IMR-90 (cell line): ENCODE measurements at regions not wholly inside any gene's neighbourhood (a gene's known extent, or its start where the extent isn't known, plus 50 kb on each side); places are given as distances from the start of the nearest gene placed in this dataset.

Source experiments
- ATAC-seq: fragments of 200-7000 bp; cut with Tn5 transposase; 2 replicates; pipeline ENCODE4 v1.9.1; 2020; ENCODE audit warnings: low read depth, mild to moderate bottlenecking, moderate library complexity
- BruUV-seq: library from RNA; stranded (reverse); fragments of 400-500 nt; replicated peaks from 2 replicates; lab custom pipeline; 2021; lab: Mats Ljungman, UMichigan
- CTCF ChIA-PET: fragments of 300-600 bp; formaldehyde crosslinking; extraction: SDS; loops from one replicate; lab custom pipeline; 2021; ENCODE audit warnings: antibody characterized with exemption; lab: Yijun Ruan, JAX
- POLR2A ChIA-PET: fragments of 300-600 bp; sonication (Branson Sonifier 250); formaldehyde crosslinking; loops from one replicate; lab custom pipeline; 2022; ENCODE audit warnings: antibody characterized with exemption; ENCODE audit not compliant: unreplicated experiment; lab: Charles Lee
- DNase-seq: peaks from one replicate; pipeline ENCODE4 v3.0.0; 2013
- H2AFZ ChIP-seq: replicated peaks from 2 replicates; pipeline ENCODE3; 2013; ENCODE audit warnings: low read length, mild to moderate bottlenecking; ENCODE audit not compliant: poor library complexity
- H2AK5ac ChIP-seq: 2 replicates; pipeline ENCODE4 v1.6.1; 2013; ENCODE audit warnings: low read depth, low read length, inconsistent platforms
- H2AK9ac ChIP-seq: replicated peaks from 2 replicates; pipeline ENCODE3; 2013; ENCODE audit warnings: mild to moderate bottlenecking, low read depth, low read length, moderate library complexity; ENCODE audit not compliant: poor library complexity
- H2BK120ac ChIP-seq: 2 replicates; pipeline ENCODE4 v1.6.1; 2013; ENCODE audit warnings: low read depth, low read length, inconsistent platforms
- H2BK15ac ChIP-seq: 3 replicates; pipeline ENCODE4 v1.6.1; 2013; ENCODE audit warnings: low read depth, low read length, inconsistent platforms
- H2BK20ac ChIP-seq: 2 replicates; pipeline ENCODE4 v1.6.1; 2013; ENCODE audit warnings: low read depth, mild to moderate bottlenecking, inconsistent platforms, low read length, moderate library complexity
- H2BK5ac ChIP-seq: 2 replicates; pipeline ENCODE4 v1.6.1; 2013; ENCODE audit warnings: mild to moderate bottlenecking, low read depth, low read length, inconsistent platforms; ENCODE audit not compliant: poor library complexity, severe bottlenecking
- H3K14ac ChIP-seq: replicated peaks from 2 replicates; pipeline ENCODE4 v1.6.1; 2013; ENCODE audit warnings: low read depth, low read length, inconsistent platforms
- H3K18ac ChIP-seq: 2 replicates; pipeline ENCODE4 v1.6.1; 2013; ENCODE audit warnings: low read depth, low read length, control low read depth
- H3K23ac ChIP-seq: 2 replicates; pipeline ENCODE4 v1.6.1; 2013; ENCODE audit warnings: low read depth, low read length, inconsistent platforms
- H3K27ac ChIP-seq: 2 replicates; pipeline ENCODE4 v1.5.1; 2013; ENCODE audit warnings: mild to moderate bottlenecking, control low read depth, low read length; ENCODE audit not compliant: insufficient read depth
- H3K27me3 ChIP-seq: 2 replicates; pipeline ENCODE4 v1.6.1; 2013; ENCODE audit warnings: low read length; ENCODE audit not compliant: control insufficient read depth, insufficient read depth
- H3K36me3 ChIP-seq: 2 replicates; pipeline ENCODE4 v1.6.1; 2013; ENCODE audit warnings: low read length, mixed read lengths; ENCODE audit not compliant: control insufficient read depth, insufficient read depth
- H3K4ac ChIP-seq: 2 replicates; pipeline ENCODE4 v1.6.1; 2013; ENCODE audit warnings: low read depth, low read length, inconsistent platforms
- H3K4me1 ChIP-seq: 2 replicates; pipeline ENCODE4 v1.6.1; 2013; ENCODE audit warnings: low read length, mixed read lengths; ENCODE audit not compliant: control insufficient read depth, insufficient read depth
- H3K4me2 ChIP-seq: 2 replicates; pipeline ENCODE4 v1.6.1; 2013; ENCODE audit warnings: low read depth, mild to moderate bottlenecking, control low read depth, low read length, moderate library complexity
- H3K4me3 ChIP-seq: 2 replicates; pipeline ENCODE4 v1.5.1; 2013; ENCODE audit warnings: low read depth, mild to moderate bottlenecking, control low read depth, low read length, moderate library complexity; ENCODE audit not compliant: insufficient read depth
- H3K56ac ChIP-seq: 2 replicates; pipeline ENCODE4 v1.6.1; 2013; ENCODE audit warnings: low read length, inconsistent platforms; ENCODE audit not compliant: insufficient read depth; ENCODE audit errors: extremely low read depth
- H3K79me1 ChIP-seq, 2 experiments: 2 replicates each; pipeline ENCODE4 v1.6.1; 2013; ENCODE audit warnings: low read length in 2 of 2, inconsistent platforms in 1 of 2, low read depth in 1 of 2
- H3K9ac ChIP-seq: 2 replicates; pipeline ENCODE4 v1.6.1; 2013; ENCODE audit warnings: low read depth, low read length, control low read depth
- H3K9me1 ChIP-seq: 2 replicates; pipeline ENCODE4 v1.6.1; 2013; ENCODE audit warnings: low read length, inconsistent platforms; ENCODE audit not compliant: insufficient read depth
- H3K9me3 ChIP-seq: 2 replicates; pipeline ENCODE4 v1.6.1; 2013; ENCODE audit warnings: low read length; ENCODE audit not compliant: control insufficient read depth, insufficient read depth
- H4K20me1 ChIP-seq: 2 replicates; pipeline ENCODE4 v1.6.1; 2013; ENCODE audit warnings: low read length, inconsistent platforms; ENCODE audit not compliant: insufficient read depth
- H4K5ac ChIP-seq: 2 replicates; pipeline ENCODE4 v1.6.1; 2013; ENCODE audit warnings: mild to moderate bottlenecking, low read depth, low read length, control low read depth
- H4K8ac ChIP-seq, 2 experiments: 2 replicates each; pipeline ENCODE4 v1.6.1; 2013; ENCODE audit warnings: low read depth in 2 of 2, low read length in 2 of 2, control low read depth in 1 of 2, inconsistent platforms in 1 of 2
- H4K91ac ChIP-seq: 2 replicates; pipeline ENCODE4 v1.6.1; 2013; ENCODE audit warnings: low read depth, low read length, inconsistent platforms; ENCODE audit not compliant: insufficient read depth
- MAFK ChIP-seq: IDR thresholded peaks from 2 replicates; pipeline ENCODE4 v1.6.1; 2012; ENCODE audit warnings: low read depth, low read length, improper control_type of control experiment
- MAZ ChIP-seq: IDR thresholded peaks from 2 replicates; pipeline ENCODE4 v1.6.1; 2012; ENCODE audit warnings: low read depth, mild to moderate bottlenecking, low read length, improper control_type of control experiment, moderate library complexity, borderline replicate concordance
- POLR2A ChIP-seq: IDR thresholded peaks from 2 replicates; pipeline ENCODE4 v1.6.1; 2012; ENCODE audit warnings: mild to moderate bottlenecking, low read depth, low read length
- WGBS, 2 experiments: methylation state at CpG; one replicate each; pipeline versions ENCODE4 v1.1.5 to v1.1.7; 2013; ENCODE audit warnings: missing lambda C conversion rate in 2 of 2; ENCODE audit not compliant: insufficient read length in 1 of 2; ENCODE audit errors: extremely low coverage in 2 of 2; 5-methylcytosine and 5-hydroxymethylcytosine counted together
- dilution Hi-C: fragments of 300-500 bp; cut with HindIII; formaldehyde crosslinking; loops from one replicate; pipeline ENCODE4 v1.14.3; 2018; ENCODE audit warnings: low sequenced_read_pairs; ENCODE audit not compliant: unreplicated experiment
- in situ Hi-C: fragments of 300-500 bp; cut with MboI; formaldehyde crosslinking; loops from 3 replicates; pipeline ENCODE4 v1.14.3; 2019; ENCODE audit warnings: low sequenced_read_pairs, inconsistent platforms, mixed read lengths
- intact Hi-C: fragments of 100-400 bp; cut with micrococcal nuclease; formaldehyde crosslinking; loops from 2 replicates; pipeline ENCODE4 v1.10.0; 2022

DNA sequence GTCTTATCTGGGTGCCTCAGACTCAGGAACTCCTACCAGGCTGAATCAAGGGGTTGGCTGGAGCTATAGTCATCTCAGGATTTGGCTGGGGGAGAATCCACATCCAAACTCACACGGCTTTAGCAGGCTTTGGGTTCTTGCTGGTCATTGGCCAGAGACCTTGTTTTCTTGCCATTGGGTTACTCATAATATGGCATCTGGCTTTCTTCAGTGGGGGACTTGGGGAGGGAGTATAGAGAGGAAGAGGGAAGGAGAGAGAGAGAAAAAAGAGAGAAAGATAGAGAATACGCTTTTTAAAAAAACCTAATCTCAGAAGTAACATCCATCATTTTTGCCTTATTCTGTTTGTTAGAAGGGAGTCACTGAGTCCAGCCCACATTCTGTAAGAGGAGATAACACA, 191.5 kb upstream of the SHISA6 start:
- no peak overlapping the region for H4K8ac ChIP-seq
- POLR2A ChIA-PET: no interaction called here
- H3K23ac ChIP-seq: no peak overlapping the region
- no peak overlapping the region for H4K91ac ChIP-seq
- H3K9me1 ChIP-seq: no peaks in the 10 kb centered on the region
- intact Hi-C loops: no loop called here
- H3K9ac ChIP-seq: no peak overlapping the region
- H2AK5ac ChIP-seq: no peak overlapping the region
- H3K18ac ChIP-seq: no peak overlapping the region
- no peak overlapping the region for H4K5ac ChIP-seq
- H3K27ac ChIP-seq: no peak overlapping the region
- no peak for DNase-seq
- no peak overlapping the region for H3K4ac ChIP-seq
- no CpG with 5 or more reads among the region's 2 CpGs for WGBS, 2 experiments
- CTCF ChIA-PET: no interaction called here
- no peak overlapping the region for H2BK20ac ChIP-seq
- in situ Hi-C loops: no loop called here
- H4K20me1 ChIP-seq: no peaks in the 10 kb centered on the region
- no peak overlapping the region for H2BK5ac ChIP-seq
- peaks cover 6% of the 10 kb centered on the region; the same call in 1 of the 2 replicates for H3K9me3 ChIP-seq
- H2BK120ac ChIP-seq: no peak overlapping the region
- H3K79me1 ChIP-seq: no peaks in the 10 kb centered on the region
- no peak overlapping the region for H3K14ac ChIP-seq
- no TSS peak for BruUV-seq
- dilution Hi-C loops: no loop called here
- no peak for ATAC-seq
- H3K27me3 ChIP-seq: no peaks in the 10 kb centered on the region
- H2AK9ac ChIP-seq: no peak overlapping the region
- H2AFZ ChIP-seq: no peak overlapping the region
- H3K4me1 ChIP-seq: no peaks in the 10 kb centered on the region
- H3K56ac ChIP-seq: no peak overlapping the region
- H3K4me2 ChIP-seq: no peak overlapping the region
- TF ChIP-seq POLR2A (no peak), MAFK (no peak), MAZ (no peak)
- H3K36me3 ChIP-seq: no peaks in the 10 kb centered on the region
- no peak overlapping the region for H3K4me3 ChIP-seq
- no peak overlapping the region for H2BK15ac ChIP-seq
